ENCODE measurements at regions not wholly inside any gene's neighbourhood (a gene's known extent, or its start where the extent isn't known, plus 50 kb on each side); places are given as distances from the start of the nearest gene placed in this dataset.

GRCh38 chr14:40098468-40098867 is 666.2 kb upstream of the FBXO33 start (continued):
- TF ChIP-seq HDAC2 (CRISPR knock-in tag; IDR thresholded peaks at IDR 0.05) (no peak), ZNF614 (CRISPR knock-in tag; IDR thresholded peaks at IDR 0.05; ENCODE audit: borderline replicate concordance) (no peak), BRF2 (CRISPR knock-in tag; IDR thresholded peaks at IDR 0.05) (no peak), MYPOP (CRISPR knock-in tag; IDR thresholded peaks at IDR 0.05) (no peak), ZNF556 (CRISPR knock-in tag; IDR thresholded peaks at IDR 0.05; ENCODE audit: borderline replicate concordance) (no peak)

- Histone ChIP-seq H3K9ac (ENCODE audit: insufficient read depth, low read depth, low read length) (no peak overlapping the region), H3K9me3 (ENCODE audit: low read length) (peaks cover 71% of the 10 kb centered on the region), H3K4me3 (replicated peaks in 1 of 3; ENCODE audit: insufficient read depth in 1 of 3, low read depth in 2 of 3, low read length in 3 of 3) (no peak overlapping the region), H3K4me2 (ENCODE audit: low read depth, low read length) (no peak overlapping the region), H2AFZ (ENCODE audit: low read length) (no peak overlapping the region), H3K79me2 (ENCODE audit: insufficient read depth, low read length) (no peaks in the 10 kb centered on the region), H3K4me1 (ENCODE audit: insufficient read depth, low read length) (no peaks in the 10 kb centered on the region), H4K20me1 (ENCODE audit: insufficient read depth, low read length) (no peaks in the 10 kb centered on the region), H3K27ac (ENCODE audit: extremely low read length, insufficient read depth, low read length) (no peak overlapping the region), H3K36me3 (replicated peaks in 1 of 2; ENCODE audit: control insufficient read depth in 1 of 2, insufficient read depth in 2 of 2, low read length in 2 of 2) (no peaks in the 10 kb centered on the region), H3K27me3 (ENCODE audit: control insufficient read depth in 1 of 2, insufficient read depth in 2 of 2, low read length in 2 of 2) (no peaks in the 10 kb centered on the region)
- FAIRE-seq (no peak), ATAC-seq (no peak), DNase-seq (ENCODE audit: low spot score) (no peak)
- in situ Hi-C loops (cut with HindIII; ENCODE audit: extremely low pct_ligation_motif_present, low pct_unique_long_range_greater_than_20kb) (no loop called here), intact Hi-C loops (cut with micrococcal nuclease; ENCODE audit: unreplicated experiment) (no loop called here)
- ChIA-PET CTCF (ENCODE audit: low intra/inter-chr PET ratio, low total read pairs) (no interaction called here), POLR2A (no interaction called here)
- no TSS peak for BruUV-seq (replicated peaks)
- TF ChIP-seq MAZ (IDR thresholded peaks at IDR 0.05; ENCODE audit: borderline replicate concordance, low read depth, low read length) (no peak), MAZ (CRISPR knock-in tag; IDR thresholded peaks at IDR 0.05; ENCODE audit: low read depth) (no peak), KIAA2018 (CRISPR knock-in tag; IDR thresholded peaks at IDR 0.05; ENCODE audit: borderline replicate concordance) (no peak), DPF2 (CRISPR knock-in tag; IDR thresholded peaks at IDR 0.05; ENCODE audit: borderline replicate concordance, low read depth) (no peak), NFE2L2 (IDR thresholded peaks at IDR 0.05; ENCODE audit: low read length) (peak; percentile 96), RBFOX2 (IDR thresholded peaks at IDR 0.05; ENCODE audit: low read depth, low read length) (no peak), SRSF9 (IDR thresholded peaks at IDR 0.05; ENCODE audit: borderline replicate concordance, insufficient read depth, low read depth, low read length, poor library complexity, severe bottlenecking) (no peak), MAFK (conservative IDR thresholded peaks at IDR 0.05 in 1 of 2, IDR thresholded peaks at IDR 0.05 in 1 of 2; ENCODE audit: low read length in 2 of 2) (peak; percentile 87 to 91), MAFF (IDR thresholded peaks at IDR 0.05; ENCODE audit: low read depth, low read length) (peak; percentile 85)
Measured at GRCh38 chr14:40096968-40097367, 664.7 kb upstream of the FBXO33 start.

Measured in HepG2 (cell line).